HG02973 (cell line): ENCODE measurements at regions not wholly inside any gene's neighbourhood (a gene's known extent, or its start where the extent isn't known, plus 50 kb on each side); places are given as distances from the start of the nearest gene placed in this dataset.

ENCODE experiments used
- ATAC-seq: cut with Tn5 transposase; IDR thresholded peaks from one replicate; pipeline ENCODE4 v1.9.1; 2021; ENCODE audit warnings: moderate library complexity; ENCODE audit not compliant: unreplicated experiment

DNA sequence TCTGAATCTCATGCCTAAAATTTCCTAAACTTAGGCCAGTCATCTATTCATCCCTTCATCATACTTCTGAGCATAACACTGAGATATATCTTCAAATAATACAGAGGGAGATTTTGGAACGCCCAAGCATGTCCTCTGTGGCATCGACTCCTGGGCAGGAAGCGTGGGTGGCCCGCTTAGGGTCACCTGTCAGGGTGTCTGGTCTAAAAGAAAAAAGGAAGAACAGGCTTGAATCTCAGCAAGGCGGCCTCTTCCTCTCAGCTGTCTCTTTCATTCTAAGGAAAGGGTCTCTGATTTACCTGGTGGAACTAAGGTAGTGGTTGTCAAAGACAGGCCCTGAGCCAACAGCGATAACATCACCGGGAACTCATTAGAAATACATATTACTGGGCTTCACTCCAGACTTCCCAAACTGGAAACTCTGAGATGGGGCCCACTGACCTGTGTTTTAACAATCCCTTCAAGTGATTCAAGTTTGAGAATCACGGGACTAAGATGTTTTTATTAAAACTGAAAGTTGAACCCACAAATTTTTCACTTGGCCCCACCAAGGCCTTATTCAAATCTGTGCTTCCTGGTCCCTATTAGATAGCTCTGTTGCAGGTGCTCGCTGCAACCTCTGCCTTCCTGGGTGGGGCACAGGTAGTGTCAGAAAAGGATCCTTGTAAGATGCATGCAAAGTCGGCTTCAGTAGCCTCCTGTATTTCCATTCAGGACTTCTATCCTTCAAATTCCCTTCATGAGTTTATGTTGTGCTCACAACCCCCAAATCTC is 162.3 kb upstream of the CCDC68 start:
- no peak for ATAC-seq

GRCh38 chr18:55120896-55121295 is 161.6 kb upstream of the CCDC68 start:
- ATAC-seq = no peak

DNA sequence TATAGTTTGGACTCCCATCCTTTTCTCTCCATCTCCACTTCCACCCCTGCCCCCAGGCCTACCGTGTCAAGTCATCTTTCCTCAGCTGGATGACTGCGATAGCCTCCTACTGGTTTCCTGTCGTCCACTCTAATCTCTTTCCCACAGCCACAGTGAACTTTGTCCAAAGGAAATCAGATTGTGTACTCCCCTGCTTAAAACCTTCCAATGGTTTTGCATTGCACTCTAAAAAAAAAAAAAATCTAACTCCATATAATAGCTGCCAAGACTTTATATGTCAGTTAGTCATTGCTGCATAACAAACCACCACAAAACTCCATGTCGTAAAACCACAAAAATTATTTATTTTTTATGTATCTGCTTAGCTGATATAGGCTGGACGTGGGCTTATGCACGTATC is 160.2 kb upstream of the CCDC68 start:
- ATAC-seq = no peak

- ATAC-seq = no peak
These were observed 159.8 kb upstream of the CCDC68 start for GRCh38 chr18:55119016-55119415.

- ATAC-seq = no peak
These were observed 157.6 kb upstream of the CCDC68 start for GRCh38 chr18:55116863-55117262.

DNA sequence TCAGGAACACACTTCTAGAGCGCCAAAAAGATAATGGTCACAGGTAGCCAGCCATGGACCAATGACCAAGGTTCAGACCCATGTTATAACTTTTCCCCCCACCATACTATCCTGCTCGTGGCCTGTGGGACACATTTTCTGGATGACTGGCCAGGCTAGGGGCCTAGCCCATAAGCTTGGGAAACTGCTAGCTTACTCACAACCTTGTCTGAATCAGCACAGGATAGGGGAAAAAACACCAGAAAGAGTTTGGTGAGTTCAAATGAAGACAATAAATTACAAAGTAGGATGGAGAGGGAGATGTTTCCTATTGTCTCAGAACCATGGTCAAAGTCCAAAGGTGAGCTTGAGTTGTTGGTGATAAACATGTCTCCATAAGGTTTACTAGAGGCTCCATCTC is 156.3 kb upstream of the CCDC68 start:
- no peak for ATAC-seq

DNA sequence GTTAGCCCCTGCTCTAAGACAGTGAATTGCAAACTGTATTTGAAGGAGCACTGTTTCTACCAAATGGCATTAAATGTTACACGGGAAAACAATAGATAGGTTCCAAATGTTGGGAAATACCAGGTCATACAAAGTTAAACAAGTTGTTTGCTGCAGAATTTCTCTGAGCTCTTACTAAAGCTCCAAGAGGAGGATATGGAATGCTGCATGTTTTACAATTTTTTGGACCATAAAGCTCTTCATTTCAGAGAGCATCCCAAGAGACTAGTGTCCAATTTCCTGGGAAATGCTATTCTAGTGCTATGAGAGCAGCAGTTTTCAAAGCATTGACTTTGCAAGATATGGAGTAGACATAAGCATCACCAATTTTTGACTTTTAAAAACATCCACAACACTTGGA is 155.6 kb upstream of the CCDC68 start:
- no peak for ATAC-seq

DNA sequence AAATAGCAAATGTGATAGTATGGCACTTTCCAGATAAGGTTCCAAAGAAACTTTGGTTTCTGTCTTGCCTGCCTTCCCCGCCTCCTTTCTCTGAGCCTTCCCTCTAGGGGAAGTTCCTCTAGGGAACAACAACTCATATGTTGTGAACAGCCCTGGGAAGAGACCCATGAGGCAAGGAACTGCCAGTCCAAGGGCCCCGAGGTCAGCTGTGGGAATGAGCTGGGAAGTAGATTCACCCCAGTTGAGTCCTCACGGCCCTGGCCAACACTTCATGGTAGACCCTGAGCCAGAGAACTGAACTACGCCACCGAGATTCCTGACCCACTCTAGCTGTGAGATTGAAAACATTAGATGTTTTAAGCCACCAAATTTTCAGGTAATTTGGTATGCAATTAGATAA is 154.5 kb upstream of the CCDC68 start:
- ATAC-seq = no peak

GRCh38 chr18:55111271-55111670 is 152.0 kb upstream of the CCDC68 start:
- ATAC-seq = no peak

- no peak for ATAC-seq
These were observed 151.2 kb upstream of the CCDC68 start for GRCh38 chr18:55110436-55110835.

DNA sequence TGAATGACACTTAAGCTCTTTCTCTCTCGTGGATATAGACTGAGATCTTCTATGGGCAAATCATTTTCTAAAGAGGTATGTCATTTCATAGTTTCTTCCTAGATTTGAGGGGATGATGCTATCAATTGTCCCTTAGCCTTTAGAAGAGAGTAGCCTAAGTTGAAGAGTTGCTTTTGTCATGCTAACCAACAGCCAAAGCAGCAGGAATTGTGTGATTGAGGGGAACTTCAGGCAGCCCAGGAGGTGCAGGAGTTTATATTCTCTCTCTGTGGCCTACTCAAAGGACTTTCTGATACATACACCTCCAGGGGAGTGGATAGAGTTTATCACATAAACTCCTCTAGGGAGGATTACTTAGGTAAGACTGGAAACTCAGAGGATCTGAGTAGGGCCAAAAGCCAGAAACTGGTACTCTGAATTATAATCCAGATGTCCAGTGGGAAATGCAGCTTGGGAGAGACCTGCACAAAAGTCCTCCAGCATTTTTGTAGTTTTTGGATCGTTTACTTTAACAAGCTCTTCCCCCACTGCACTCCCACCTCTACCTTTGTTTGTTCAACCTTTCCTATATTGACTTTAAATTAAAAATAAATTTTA is 150.7 kb upstream of the CCDC68 start:
- no peak for ATAC-seq

DNA sequence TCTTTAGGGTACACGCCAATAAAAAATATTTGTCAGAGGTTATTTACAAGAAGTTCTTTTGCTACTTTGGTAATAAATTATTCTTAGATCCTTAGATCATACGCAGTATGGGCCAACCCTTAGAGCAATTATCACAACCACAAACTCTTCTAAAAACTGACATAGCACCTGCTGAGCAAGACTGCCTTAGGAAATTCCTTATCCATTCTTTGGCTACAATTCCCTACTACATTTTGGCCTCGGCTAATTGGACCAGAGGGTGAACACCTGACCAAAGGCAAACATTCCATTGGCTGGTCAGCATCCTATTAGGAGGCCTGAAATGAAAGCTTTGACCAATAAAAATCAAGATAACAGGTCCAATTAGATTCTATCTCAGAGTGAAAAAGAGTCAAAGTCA is 147.6 kb upstream of the CCDC68 start:
- no peak for ATAC-seq

GRCh38 chr18:55106466-55106865 is 147.2 kb upstream of the CCDC68 start:
- ATAC-seq = no peak

DNA sequence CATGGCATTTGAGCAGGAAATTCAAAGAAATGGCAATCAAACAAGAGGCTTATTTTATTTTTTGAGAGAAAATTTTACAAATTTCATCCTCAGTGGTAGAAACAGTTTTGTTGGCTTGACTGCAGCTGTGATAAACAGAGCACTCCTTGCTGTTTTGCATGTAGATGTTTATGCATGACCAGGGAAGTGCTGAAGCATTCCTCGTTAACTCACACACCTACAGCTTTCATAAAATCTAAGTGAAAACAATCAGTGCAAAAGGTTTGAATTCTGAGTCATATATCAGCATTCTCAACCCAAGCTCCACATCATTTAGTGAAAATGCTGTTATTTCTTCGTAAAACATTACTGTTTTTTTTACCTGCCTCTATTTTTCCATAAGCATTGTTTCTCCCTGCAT is 146.6 kb upstream of the CCDC68 start:
- no peak for ATAC-seq

DNA sequence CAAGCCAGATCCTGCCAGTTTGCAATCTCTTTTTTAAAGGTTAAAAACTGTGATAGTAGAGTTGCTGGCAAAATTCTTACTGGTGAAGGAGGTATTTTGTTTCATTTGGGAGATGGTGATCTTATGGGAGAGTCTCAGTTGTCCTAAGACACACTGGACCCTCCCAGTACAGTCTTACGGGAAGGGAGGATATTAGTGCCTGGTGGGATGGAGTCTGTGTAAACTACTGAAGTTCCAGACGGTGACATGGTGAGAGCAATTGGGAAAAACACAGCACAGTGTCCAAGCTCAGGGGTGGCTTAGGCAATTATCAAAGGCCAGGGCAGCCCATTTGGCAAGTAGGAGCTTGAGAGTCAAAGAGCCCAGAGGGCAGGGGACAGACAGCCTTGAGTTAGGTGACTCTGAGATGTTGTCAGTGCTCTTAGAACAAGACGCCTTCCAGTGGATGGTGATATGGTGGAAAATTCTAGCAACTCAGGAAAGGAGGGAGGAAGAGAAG is 143.7 kb upstream of the CCDC68 start:
- ATAC-seq = no peak

- ATAC-seq = no peak
These were observed 143.2 kb upstream of the CCDC68 start for GRCh38 chr18:55102501-55102900.

DNA sequence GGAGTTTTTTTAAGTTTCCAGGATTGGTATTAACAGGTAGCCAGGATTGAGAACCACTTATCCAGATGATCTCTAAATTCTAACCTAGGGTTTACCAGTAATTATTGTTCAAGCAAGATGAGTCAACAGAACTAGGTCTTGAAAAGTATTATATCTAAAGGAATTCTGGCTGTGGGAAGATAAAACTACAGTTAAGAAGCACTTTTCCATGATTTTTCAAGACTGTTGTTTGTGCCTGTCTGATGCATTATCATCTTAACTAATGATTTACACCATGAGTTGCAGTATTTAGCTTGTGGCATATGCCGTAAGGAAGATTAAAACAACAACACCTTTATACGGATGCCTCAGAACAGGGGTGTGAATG is 142.2 kb upstream of the CCDC68 start:
- ATAC-seq = no peak

- no peak for ATAC-seq
These were observed 141.7 kb upstream of the CCDC68 start for GRCh38 chr18:55100817-55101457.

DNA sequence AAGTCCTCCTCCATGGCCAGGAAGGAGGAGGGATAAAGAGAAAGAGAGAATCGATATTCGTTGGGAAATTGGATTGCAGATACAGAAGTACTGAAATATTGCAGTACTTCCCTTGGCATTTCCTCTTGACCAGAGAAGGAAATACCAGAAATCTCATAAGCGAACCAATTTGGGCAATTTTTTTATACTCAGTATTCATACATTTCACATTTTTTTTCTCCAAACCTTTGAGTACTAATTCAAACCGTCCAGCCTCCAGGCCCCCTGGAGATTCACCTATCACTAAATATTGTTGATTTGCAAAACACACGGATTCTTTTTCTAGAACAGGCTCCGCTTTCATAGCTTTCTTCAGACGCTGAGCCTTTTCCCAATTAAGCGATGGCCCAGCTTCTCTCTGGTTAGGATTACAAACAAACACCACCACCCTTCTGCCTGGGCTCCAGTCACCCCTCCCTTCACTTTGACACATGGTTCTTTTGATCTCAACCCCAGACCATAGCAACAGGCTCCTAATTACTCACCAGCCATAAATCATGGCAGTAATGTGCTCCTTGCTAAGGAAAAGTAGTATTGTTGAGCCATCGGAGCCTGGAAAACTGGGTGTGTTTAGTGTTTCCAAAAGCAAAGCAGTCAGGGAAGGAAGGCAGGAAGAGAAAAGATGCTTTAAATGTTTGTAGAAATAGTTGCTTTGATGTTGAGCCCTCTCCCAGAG is 138.4 kb upstream of the CCDC68 start:
- no peak for ATAC-seq

DNA sequence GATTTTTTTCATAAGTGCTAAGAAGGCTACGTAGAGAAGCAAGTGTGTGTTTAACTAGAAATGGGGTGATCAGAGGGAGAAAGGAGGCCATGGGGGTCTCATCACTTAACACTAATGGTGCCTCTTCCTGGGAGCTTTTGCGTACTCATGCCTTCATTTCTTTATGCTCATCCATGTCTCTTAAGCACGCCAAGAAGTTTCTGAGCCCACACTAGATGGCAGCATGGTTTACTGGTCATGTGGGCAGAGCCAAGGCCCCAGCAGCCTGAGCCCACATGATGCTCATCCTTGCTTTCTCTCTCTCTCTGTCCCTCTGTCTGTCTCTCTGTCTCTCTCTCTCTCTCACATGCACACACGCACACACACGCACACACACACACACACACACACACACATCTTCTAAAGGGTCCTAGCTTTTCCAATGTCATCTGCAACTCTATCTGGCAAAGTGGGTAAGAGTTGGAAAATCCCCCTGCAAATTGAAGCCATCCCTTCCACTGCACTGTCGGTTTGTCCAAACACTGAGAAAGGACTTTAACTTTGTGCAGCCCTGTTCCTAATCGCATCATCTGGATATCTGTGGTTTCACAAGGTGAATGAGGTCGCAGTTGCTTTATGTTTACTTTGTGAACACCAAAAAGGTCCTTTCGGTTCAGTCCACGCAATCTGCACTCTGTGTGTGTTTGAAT is 137.1 kb upstream of the CCDC68 start:
- ATAC-seq = no peak

DNA sequence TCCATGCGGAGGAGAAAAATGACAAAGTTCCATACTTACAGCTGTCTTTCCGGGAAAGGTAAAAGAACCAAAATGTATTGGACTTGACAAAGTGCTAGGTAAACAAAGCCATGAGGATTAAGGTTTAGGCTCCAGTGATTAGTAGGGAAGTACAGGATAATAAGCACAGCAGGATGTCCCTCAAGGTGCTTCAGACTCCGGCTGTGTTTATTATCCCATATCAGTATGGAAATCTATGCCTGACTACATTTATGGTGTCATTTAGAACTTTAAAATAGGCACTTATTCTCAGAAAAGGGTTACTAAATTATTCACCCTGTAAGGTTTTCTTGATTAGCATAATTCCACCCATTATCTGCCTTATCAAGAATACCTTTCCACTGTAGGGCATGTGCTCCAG is 136.3 kb upstream of the CCDC68 start:
- ATAC-seq = no peak
